Eye (tissue), 1 donor: ENCODE measurements at regions not wholly inside any gene's neighbourhood (a gene's known extent, or its start where the extent isn't known, plus 50 kb on each side); places are given as distances from the start of the nearest gene placed in this dataset.

Source experiments
- DNase-seq: peaks from one replicate; pipeline ENCODE4 v3.0.0-alpha.2; 2015

DNA sequence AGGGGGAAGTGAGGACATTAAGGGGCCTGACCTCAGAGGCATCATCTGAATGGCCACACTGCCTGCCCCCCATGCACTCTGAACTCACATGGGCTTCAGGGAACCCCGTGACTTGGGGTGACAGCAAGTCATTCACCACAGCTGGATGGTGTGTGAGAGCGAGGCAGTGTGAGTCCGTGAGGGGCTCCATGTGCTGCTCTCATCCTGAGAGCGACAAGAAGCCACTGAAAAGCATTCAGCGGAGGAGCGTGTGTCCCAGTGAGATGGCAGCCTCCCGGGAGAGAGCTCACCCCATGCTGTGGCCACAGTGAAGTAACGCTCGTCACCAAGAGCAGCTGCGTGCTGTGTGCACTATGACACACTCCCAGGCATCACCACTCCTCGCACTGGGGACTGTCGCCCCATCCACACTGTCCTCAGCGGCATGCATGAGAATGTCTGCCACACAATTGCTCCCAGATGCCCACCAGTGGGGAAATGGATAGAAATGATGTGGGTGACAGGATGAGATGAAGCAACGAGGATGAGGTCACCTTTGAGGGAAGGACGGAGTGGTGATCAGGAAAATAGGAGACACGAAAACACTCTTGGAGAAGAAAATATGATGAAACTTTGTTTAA, 213.0 kb upstream of the RAB6C start:
- no peak for DNase-seq

- DNase-seq: no peak
Measured at GRCh38 chr2:129767346-129768035, 212.0 kb upstream of the RAB6C start.

- DNase-seq: no peak
Measured at GRCh38 chr2:129768036-129768386, 211.5 kb upstream of the RAB6C start.

GRCh38 chr2:129768485-129769184, 210.8 kb upstream of the RAB6C start:
- no peak for DNase-seq

GRCh38 chr2:129769185-129769991, 210.1 kb upstream of the RAB6C start:
- DNase-seq: no peak

- DNase-seq: no peak
Measured at GRCh38 chr2:129771418-129772189, 207.9 kb upstream of the RAB6C start.

GRCh38 chr2:129772190-129772579, 207.3 kb upstream of the RAB6C start:
- DNase-seq: no peak

DNA sequence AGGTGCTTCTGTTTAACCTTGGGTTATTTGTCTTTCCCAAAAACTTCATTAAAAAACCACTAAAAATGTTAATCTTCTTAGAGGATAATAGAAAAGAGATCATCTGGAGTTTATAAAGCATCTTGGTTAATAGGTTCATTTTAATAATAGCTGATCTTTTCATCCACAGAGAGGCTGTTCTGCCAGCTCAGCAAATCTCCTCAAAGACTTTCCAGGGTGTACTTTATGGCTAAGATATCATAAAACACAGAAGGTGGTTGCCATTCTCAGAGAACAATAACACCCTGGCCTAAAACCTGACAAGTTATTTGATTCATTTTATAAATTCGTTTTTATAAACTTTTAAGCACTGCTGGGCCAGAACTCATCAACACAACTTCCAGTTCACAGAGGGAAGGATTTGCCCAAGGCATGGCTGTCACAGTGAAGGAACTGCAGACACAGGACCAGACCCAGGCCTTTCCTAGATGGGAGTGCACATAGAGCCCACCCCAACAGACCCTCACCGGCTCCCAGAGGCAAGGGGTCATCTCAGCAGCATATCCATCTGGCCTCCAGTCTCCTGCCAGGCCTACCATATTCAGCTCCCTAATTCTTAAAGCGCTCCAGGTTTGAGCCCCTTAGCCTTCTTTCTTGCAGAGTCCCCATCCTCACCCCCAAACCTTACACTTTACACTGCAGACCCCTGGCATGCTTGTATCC, 203.4 kb upstream of the RAB6C start:
- no peak for DNase-seq

GRCh38 chr2:129777146-129777545, 202.3 kb upstream of the RAB6C start:
- DNase-seq: no peak

DNA sequence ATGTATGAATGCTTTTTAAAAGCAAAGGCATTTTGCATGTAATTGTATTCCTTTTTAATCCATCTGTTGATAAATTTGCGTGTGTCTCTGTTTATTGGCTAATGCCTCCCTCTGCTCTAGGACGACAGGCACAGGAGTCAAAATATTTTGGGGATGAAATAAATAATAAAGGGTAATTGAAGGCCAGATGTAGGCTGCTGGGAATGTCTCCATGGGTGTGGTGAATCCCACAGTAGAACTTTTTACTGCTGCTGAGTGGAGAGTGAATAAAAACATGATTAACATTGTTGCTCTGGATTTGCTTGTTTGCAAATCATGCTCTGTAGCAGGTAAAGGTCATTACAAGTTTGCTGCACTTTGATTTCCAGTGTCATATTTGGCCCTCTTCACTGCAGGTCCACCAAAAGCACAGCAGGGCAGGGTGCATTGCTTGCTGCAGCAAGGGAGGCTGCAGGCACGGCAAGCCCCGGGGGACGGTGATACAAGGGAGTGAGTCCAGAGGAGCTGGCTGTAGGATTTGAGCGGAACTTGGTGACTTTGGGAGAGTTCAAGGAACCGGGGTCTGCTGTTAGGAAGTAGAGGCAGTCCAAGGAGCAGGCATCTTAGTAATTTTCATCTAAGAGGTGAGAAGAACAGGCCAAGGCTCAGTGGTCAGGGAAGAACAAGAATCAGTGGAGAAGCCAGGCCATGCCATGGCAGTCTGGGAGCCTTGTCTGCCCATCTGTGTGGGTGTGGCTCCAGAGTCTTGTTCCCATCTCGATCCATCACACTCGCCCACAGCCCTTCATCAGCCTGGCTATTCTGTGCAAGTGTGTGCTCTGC, 201.5 kb upstream of the RAB6C start:
- no peak for DNase-seq

GRCh38 chr2:129778584-129778877, 200.9 kb upstream of the RAB6C start:
- DNase-seq: no peak

- no peak for DNase-seq
Measured at GRCh38 chr2:129779783-129780182, 199.7 kb upstream of the RAB6C start.

DNA sequence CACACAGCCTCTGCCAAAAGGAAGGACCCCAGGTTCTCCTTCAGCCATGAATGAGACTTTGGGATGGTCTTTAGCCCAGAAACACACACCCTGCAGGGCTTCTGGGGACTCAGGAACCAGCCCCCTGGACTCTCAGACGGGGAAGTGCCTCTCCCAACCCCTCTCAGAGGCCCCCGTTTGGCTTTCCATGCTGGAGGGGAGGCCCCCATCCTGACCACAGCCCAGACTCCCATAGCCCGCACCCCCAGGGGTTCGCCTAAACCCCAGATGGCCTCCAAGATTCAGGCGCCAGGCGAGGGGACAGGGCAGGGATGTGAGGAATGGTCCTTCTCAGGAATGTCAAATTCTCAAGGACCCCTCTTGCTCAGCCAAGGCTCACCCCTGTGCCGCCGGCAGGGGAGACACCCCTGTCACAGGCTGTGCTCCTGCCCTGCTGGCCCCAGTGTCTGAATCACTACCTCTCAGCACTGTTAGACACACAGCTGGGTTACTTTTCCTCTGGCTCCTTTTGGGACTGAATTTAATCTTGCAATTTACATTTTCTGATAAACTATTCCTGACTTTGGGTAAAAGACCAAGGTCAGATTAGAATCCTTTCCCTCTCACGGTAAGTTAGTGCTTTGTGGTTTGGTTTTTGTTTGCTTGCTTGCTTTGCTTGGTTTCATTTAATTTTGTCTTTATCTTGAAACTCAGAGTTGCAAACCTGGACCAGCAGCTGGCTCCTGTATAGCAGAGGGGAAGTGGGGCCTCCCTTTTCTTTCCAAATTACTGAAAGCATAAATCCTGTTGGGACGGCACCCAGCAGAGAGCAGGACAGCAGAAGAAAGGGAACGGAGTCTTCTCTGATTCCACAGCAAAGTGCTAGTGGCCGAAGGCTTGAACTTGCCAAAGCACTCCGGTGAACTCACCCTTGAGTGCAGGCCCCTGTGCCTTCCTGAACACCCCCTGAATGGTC, 198.9 kb upstream of the RAB6C start:
- no peak for DNase-seq

DNA sequence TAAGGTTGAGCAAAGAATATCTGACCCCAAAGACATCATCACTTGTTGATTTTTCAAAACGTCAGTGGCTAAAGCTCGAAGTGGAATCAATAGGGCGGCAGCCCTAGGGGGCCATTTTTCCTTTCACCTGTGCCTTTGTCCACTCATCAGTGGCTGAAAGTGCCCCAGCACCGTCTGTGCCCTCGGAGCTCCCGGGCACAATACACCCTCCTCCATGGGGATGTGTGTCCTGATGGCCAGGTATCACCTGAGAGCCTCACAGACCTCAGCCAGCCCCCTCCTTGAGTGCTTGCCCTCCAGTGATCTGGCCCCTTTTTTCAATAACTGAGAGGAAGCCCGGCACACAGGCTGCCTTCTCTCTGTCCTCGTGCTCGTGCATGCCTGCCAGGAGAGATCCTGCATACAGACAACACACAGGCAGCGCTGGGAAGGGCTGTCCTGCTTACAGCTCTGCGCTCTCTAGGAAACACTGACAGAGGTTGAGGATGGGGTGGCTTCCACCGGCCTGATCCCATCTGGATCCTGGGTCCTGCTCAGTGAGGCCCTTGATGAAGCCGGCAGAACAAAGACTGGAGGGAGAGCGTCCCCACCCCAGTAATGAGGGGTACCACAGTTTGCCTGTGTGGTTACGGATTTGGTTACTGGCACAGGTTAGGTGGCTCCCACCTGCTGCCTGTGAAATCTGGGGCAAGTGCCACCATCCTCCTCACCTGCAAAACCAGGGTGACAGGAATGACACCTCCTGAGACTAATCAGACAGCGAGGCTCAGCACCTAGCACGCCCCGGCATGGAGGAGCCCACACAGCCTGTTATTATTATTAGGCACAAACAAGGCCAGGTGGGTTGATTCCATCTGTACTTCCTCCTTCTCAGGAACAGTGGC, 197.5 kb upstream of the RAB6C start:
- no peak for DNase-seq

- DNase-seq: no peak
Measured at GRCh38 chr2:129782633-129782990, 196.9 kb upstream of the RAB6C start.

- DNase-seq: no peak
Measured at GRCh38 chr2:129784486-129784885, 195.0 kb upstream of the RAB6C start.

DNA sequence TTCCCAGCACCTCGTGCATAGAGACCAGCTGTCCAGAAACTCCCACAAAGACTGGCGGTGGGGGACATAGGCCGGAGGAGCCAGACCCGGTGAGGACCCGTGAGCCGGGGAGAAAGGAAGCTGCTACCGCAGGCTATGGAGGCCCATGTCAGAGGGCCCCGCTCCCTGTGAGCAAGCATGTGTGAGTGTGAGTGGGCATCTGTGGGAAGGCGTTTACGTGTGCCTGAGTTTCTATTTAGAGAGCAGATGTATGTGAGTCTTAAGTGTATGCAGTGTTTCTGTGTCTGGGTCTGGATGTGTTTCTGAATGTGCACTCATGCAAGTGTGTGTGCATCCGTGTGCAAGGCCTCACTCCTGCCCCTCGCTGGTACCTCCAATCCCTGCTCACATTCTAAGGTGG, 187.8 kb upstream of the RAB6C start:
- no peak for DNase-seq

DNA sequence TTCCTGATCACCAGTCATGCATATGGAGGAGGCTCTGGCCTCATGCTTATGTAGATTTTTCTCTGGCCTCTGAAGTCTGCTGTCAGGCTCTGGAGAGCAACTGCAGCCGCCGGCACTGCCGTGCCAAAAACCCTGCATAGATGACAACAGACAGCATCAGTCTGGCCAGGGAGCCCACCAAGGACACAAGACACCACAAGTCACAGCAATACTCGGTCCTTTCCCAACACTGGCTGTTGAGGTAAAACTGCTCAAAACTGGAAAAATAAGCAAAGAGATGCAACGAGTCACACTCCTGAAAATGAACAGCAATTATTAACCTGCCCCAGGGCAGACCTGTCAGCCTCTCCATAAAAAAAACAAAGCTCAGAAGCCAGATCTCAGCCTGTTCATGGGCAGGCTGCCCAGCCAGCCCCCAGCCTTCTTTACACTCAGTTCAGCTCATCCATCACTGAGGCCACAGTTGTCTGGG, 186.0 kb upstream of the RAB6C start:
- no peak for DNase-seq

GRCh38 chr2:129794116-129794515, 185.3 kb upstream of the RAB6C start:
- DNase-seq: no peak
